PC-9 (cell line): ENCODE measurements at regions not wholly inside any gene's neighbourhood (a gene's known extent, or its start where the extent isn't known, plus 50 kb on each side); places are given as distances from the start of the nearest gene placed in this dataset.

Experiments used
- CTCF ChIP-seq: fragments of 200-600 bp; sonication (generic); conservative IDR thresholded peaks from 2 replicates; pipeline ENCODE4 v1.6.1; 2017; ENCODE audit warnings: mixed run types, antibody characterized with exemption, mild to moderate bottlenecking, moderate library complexity
- EZH2 ChIP-seq: fragments of 200-600 bp; sonication (generic); IDR thresholded peaks from 2 replicates; pipeline ENCODE4 v1.8.0; 2017; ENCODE audit warnings: antibody characterized with exemption, low read depth

DNA sequence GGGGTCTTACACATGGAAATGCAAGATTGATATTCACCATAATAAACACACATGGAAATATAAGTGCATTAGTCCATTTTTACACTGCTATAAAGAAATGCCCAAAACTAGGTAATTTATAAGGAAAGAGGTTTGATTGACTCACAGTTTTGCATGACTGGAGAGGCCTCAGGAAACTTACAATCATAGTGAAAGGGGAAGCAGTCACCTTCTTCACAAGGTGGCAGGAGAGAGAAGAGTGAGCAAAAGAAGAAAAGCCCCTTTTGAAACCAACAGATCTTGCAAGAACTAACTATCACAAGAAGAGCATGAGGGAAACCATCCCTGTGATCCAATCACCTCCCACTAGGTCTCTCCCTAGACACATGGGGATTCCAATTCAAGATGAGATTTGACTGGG, 111.7 kb upstream of the TP63 start:
- TF ChIP-seq CTCF (no peak), EZH2 (no peak)
